ENCODE measurements at regions not wholly inside any gene's neighbourhood (a gene's known extent, or its start where the extent isn't known, plus 50 kb on each side); places are given as distances from the start of the nearest gene placed in this dataset.

DNA sequence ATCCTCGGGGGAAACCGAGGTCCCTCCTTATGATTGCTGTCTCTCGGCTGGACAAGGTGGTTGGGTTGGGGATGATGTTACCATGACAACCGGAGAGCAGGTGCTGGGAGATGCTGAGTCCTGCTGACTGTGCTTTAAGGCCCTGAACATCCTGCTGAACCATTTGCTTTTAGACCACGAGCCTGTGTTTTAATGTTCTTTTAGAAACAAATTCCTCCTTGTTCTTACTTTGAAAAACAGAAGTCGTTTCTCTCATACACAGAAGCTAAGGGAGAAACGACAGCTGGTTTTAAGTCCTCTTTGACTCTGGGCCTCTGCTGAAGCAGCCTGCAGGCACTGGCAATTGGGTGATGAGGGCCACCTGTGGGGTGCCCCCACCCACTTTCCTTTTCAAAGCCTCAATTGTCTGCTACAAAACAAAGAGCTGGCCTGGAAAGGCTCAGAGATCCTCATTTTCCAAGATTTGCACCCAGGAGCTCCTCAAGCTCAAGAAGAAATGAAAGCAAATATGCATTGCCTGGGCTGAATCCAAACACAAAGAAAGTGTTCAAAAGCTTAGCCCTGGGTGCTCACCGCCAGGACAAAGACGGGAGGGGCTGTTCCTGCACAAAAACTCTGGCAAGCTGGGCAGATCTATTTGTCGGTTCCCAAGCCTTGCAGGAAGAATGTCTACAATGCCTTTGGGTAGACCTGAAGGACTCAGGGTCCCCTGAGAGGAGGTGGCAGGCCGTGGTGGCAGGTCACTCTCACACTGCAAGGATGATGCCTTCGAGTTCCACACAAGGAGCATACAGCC is 90.0 kb upstream of the CLMN start:
- Histone ChIP-seq H3K4me3 (ENCODE audit: low read depth in 1 of 2, low read length in 2 of 2) (no peak overlapping the region), H3K27me3 (ENCODE audit: low read depth, low read length) (no peaks in the 10 kb centered on the region), H3K4me1 (ENCODE audit: control insufficient read depth in 1 of 2, insufficient read depth in 2 of 2, low read length in 2 of 2) (peaks cover 0 to 5% of the 10 kb centered on the region in 2 donors), H3K9me3 (ENCODE audit: control insufficient read depth in 1 of 2, low read length in 2 of 2) (no peaks in the 10 kb centered on the region), H3K27ac (ENCODE audit: low read length) (no peak overlapping the region), H3K36me3 (ENCODE audit: control insufficient read depth in 1 of 2, insufficient read depth in 2 of 2, low read length in 2 of 2) (no peaks in the 10 kb centered on the region)

GRCh38 chr14:95408731-95409476 is 89.2 kb upstream of the CLMN start:
- Histone ChIP-seq H3K27ac (ENCODE audit: low read length) (no peak overlapping the region), H3K9me3 (ENCODE audit: control insufficient read depth in 1 of 2, low read length in 2 of 2) (no peaks in the 10 kb centered on the region), H3K36me3 (ENCODE audit: control insufficient read depth in 1 of 2, insufficient read depth in 2 of 2, low read length in 2 of 2) (no peaks in the 10 kb centered on the region), H3K4me1 (ENCODE audit: control insufficient read depth in 1 of 2, insufficient read depth in 2 of 2, low read length in 2 of 2) (peaks cover 0 to 5% of the 10 kb centered on the region in 2 donors), H3K27me3 (ENCODE audit: low read depth, low read length) (no peaks in the 10 kb centered on the region), H3K4me3 (ENCODE audit: low read depth in 1 of 2, low read length in 2 of 2) (peak overlapping the region in 1 of 2 donors; percentile 15)

GRCh38 chr14:95407354-95407753 is 87.6 kb upstream of the CLMN start:
- Histone ChIP-seq H3K9me3 (ENCODE audit: control insufficient read depth in 1 of 2, low read length in 2 of 2) (no peaks in the 10 kb centered on the region), H3K4me3 (ENCODE audit: low read depth in 1 of 2, low read length in 2 of 2) (no peak overlapping the region), H3K27ac (ENCODE audit: low read length) (no peak overlapping the region), H3K4me1 (ENCODE audit: control insufficient read depth in 1 of 2, insufficient read depth in 2 of 2, low read length in 2 of 2) (peaks cover 0 to 5% of the 10 kb centered on the region in 2 donors), H3K27me3 (ENCODE audit: low read depth, low read length) (no peaks in the 10 kb centered on the region), H3K36me3 (ENCODE audit: control insufficient read depth in 1 of 2, insufficient read depth in 2 of 2, low read length in 2 of 2) (no peaks in the 10 kb centered on the region)

GRCh38 chr14:95406756-95407277 is 87.1 kb upstream of the CLMN start:
- Histone ChIP-seq H3K27me3 (ENCODE audit: low read depth, low read length) (no peaks in the 10 kb centered on the region), H3K27ac (ENCODE audit: low read length) (no peak overlapping the region), H3K4me3 (ENCODE audit: low read depth in 1 of 2, low read length in 2 of 2) (no peak overlapping the region), H3K9me3 (ENCODE audit: control insufficient read depth in 1 of 2, low read length in 2 of 2) (no peaks in the 10 kb centered on the region), H3K36me3 (ENCODE audit: control insufficient read depth in 1 of 2, insufficient read depth in 2 of 2, low read length in 2 of 2) (no peaks in the 10 kb centered on the region), H3K4me1 (ENCODE audit: control insufficient read depth in 1 of 2, insufficient read depth in 2 of 2, low read length in 2 of 2) (peaks cover 0 to 5% of the 10 kb centered on the region in 2 donors)

DNA sequence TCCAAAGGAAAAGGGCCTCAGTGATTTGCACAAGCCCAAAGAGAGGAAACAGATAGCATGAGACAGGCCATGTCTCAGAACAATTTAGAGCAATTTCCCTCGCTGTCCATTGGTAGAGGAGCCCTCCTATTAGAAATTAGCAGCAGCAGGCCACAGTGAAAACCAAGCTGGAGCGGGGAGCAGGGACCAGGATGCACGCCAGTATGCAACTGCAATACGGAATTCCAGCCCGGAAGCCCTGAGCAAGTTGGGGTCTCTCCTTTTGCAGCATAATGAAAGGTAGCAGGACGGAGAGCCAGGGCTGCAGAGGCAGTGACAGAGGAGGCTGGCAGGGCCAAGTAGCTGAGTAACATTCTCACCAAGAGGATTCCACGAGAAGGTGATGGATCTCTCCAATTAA is 84.9 kb upstream of the CLMN start:
- Histone ChIP-seq H3K27me3 (ENCODE audit: low read depth, low read length) (no peaks in the 10 kb centered on the region), H3K27ac (ENCODE audit: low read length) (no peak overlapping the region), H3K4me3 (ENCODE audit: low read depth in 1 of 2, low read length in 2 of 2) (no peak overlapping the region), H3K36me3 (ENCODE audit: control insufficient read depth in 1 of 2, insufficient read depth in 2 of 2, low read length in 2 of 2) (no peaks in the 10 kb centered on the region), H3K4me1 (ENCODE audit: control insufficient read depth in 1 of 2, insufficient read depth in 2 of 2, low read length in 2 of 2) (peaks cover 0 to 5% of the 10 kb centered on the region in 2 donors), H3K9me3 (ENCODE audit: control insufficient read depth in 1 of 2, low read length in 2 of 2) (no peaks in the 10 kb centered on the region)

GRCh38 chr14:95402578-95402977 is 82.9 kb upstream of the CLMN start:
- Histone ChIP-seq H3K36me3 (ENCODE audit: control insufficient read depth in 1 of 2, insufficient read depth in 2 of 2, low read length in 2 of 2) (no peaks in the 10 kb centered on the region), H3K27me3 (ENCODE audit: low read depth, low read length) (no peaks in the 10 kb centered on the region), H3K9me3 (ENCODE audit: control insufficient read depth in 1 of 2, low read length in 2 of 2) (no peaks in the 10 kb centered on the region), H3K27ac (ENCODE audit: low read length) (no peak overlapping the region), H3K4me1 (ENCODE audit: control insufficient read depth in 1 of 2, insufficient read depth in 2 of 2, low read length in 2 of 2) (no peaks in the 10 kb centered on the region), H3K4me3 (ENCODE audit: low read depth in 1 of 2, low read length in 2 of 2) (no peak overlapping the region)

- H3K27ac ChIP-seq (ENCODE audit: low read length): no peak overlapping the region
- no peak overlapping the region for H3K4me3 ChIP-seq (ENCODE audit: low read depth in 1 of 2, low read length in 2 of 2)
- no peaks in the 10 kb centered on the region for H3K27me3 ChIP-seq (ENCODE audit: low read depth, low read length)
- no peaks in the 10 kb centered on the region for H3K36me3 ChIP-seq (ENCODE audit: control insufficient read depth in 1 of 2, insufficient read depth in 2 of 2, low read length in 2 of 2)
- no peaks in the 10 kb centered on the region for H3K9me3 ChIP-seq (ENCODE audit: control insufficient read depth in 1 of 2, low read length in 2 of 2)
- H3K4me1 ChIP-seq (ENCODE audit: control insufficient read depth in 1 of 2, insufficient read depth in 2 of 2, low read length in 2 of 2): no peaks in the 10 kb centered on the region
Measured at GRCh38 chr14:95402176-95402575, 82.5 kb upstream of the CLMN start.

GRCh38 chr14:95398630-95399547 is 79.2 kb upstream of the CLMN start:
- H3K27me3 ChIP-seq (ENCODE audit: low read depth, low read length): no peaks in the 10 kb centered on the region
- H3K4me3 ChIP-seq (ENCODE audit: low read depth in 1 of 2, low read length in 2 of 2): no peak overlapping the region
- H3K27ac ChIP-seq (ENCODE audit: low read length): no peak overlapping the region
- H3K36me3 ChIP-seq (ENCODE audit: control insufficient read depth in 1 of 2, insufficient read depth in 2 of 2, low read length in 2 of 2): no peaks in the 10 kb centered on the region
- H3K4me1 ChIP-seq (ENCODE audit: control insufficient read depth in 1 of 2, insufficient read depth in 2 of 2, low read length in 2 of 2): no peaks in the 10 kb centered on the region
- no peaks in the 10 kb centered on the region for H3K9me3 ChIP-seq (ENCODE audit: control insufficient read depth in 1 of 2, low read length in 2 of 2)

- Histone ChIP-seq H3K27ac (ENCODE audit: low read length) (no peak overlapping the region), H3K9me3 (ENCODE audit: control insufficient read depth in 1 of 2, low read length in 2 of 2) (no peaks in the 10 kb centered on the region), H3K4me3 (ENCODE audit: low read depth in 1 of 2, low read length in 2 of 2) (no peak overlapping the region), H3K36me3 (ENCODE audit: control insufficient read depth in 1 of 2, insufficient read depth in 2 of 2, low read length in 2 of 2) (no peaks in the 10 kb centered on the region), H3K4me1 (ENCODE audit: control insufficient read depth in 1 of 2, insufficient read depth in 2 of 2, low read length in 2 of 2) (no peaks in the 10 kb centered on the region), H3K27me3 (ENCODE audit: low read depth, low read length) (no peaks in the 10 kb centered on the region)
Measured at GRCh38 chr14:95397325-95397724, 77.6 kb upstream of the CLMN start.

DNA sequence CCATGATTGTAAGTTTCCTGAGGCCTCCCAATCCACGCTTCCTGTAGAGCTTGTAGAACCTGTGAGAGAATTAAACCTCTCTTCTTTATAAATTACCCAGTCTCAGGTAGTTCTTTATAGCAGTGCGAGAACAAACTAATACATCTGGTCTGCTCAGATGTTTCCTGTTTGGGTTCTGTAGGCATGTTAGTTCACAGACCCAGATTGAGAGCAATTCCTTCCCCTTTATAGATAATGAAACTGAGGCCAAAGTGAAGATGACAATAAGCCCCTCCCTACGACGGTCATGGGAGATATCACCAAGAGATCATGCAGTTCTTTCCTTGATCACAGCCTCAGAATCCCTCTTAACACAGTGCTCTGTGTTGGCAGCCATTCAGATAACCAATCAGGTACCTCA is 76.5 kb upstream of the CLMN start:
- no peaks in the 10 kb centered on the region for H3K27me3 ChIP-seq (ENCODE audit: low read depth, low read length)
- no peaks in the 10 kb centered on the region for H3K36me3 ChIP-seq (ENCODE audit: control insufficient read depth in 1 of 2, insufficient read depth in 2 of 2, low read length in 2 of 2)
- no peaks in the 10 kb centered on the region for H3K9me3 ChIP-seq (ENCODE audit: control insufficient read depth in 1 of 2, low read length in 2 of 2)
- no peak overlapping the region for H3K4me3 ChIP-seq (ENCODE audit: low read depth in 1 of 2, low read length in 2 of 2)
- H3K4me1 ChIP-seq (ENCODE audit: control insufficient read depth in 1 of 2, insufficient read depth in 2 of 2, low read length in 2 of 2): no peaks in the 10 kb centered on the region
- H3K27ac ChIP-seq (ENCODE audit: low read length): no peak overlapping the region
